Activated CD4-positive, alpha-beta T cell treated with anti-CD3 and anti-CD28 coated beads, Interleukin-2, amount 10 ng/mL, durations not matched to agents 7 days and 5 days (primary cell): ENCODE measurements at regions not wholly inside any gene's neighbourhood (a gene's known extent, or its start where the extent isn't known, plus 50 kb on each side); places are given as distances from the start of the nearest gene placed in this dataset.

Source experiments
- CTCF ChIA-PET: fragments of 350-600 bp; sonication (Branson Sonifier 250); formaldehyde crosslinking; loops from one replicate; lab custom pipeline; 2021; ENCODE audit warnings: antibody characterized with exemption; lab: Charles Lee
- POLR2A ChIA-PET: fragments of 350-600 bp; sonication (Branson Sonifier 250); formaldehyde crosslinking; loops from one replicate; lab custom pipeline; 2021; ENCODE audit warnings: antibody characterized with exemption; lab: Charles Lee
- DNase-seq: peaks from one replicate; pipeline ENCODE4 v3.0.0-alpha.2; 2020
- H3K27ac Mint-ChIP-seq: one replicate; pipeline ENCODE4 v1.8.0; 2021; ENCODE audit warnings: mild to moderate bottlenecking, moderate library complexity, mixed read lengths
- H3K27me3 Mint-ChIP-seq: one replicate; pipeline ENCODE4 v1.8.0; 2021; ENCODE audit warnings: mixed read lengths
- H3K36me3 Mint-ChIP-seq: one replicate; pipeline ENCODE4 v1.8.0; 2021; ENCODE audit warnings: low read depth, mixed read lengths
- H3K4me1 Mint-ChIP-seq: one replicate; pipeline ENCODE4 v1.8.0; 2021; ENCODE audit warnings: mixed read lengths
- H3K4me3 Mint-ChIP-seq: one replicate; pipeline ENCODE4 v1.8.0; 2021; ENCODE audit warnings: mild to moderate bottlenecking, moderate library complexity, mixed read lengths
- H3K9me3 Mint-ChIP-seq: one replicate; pipeline ENCODE4 v1.8.0; 2021; ENCODE audit warnings: mixed read lengths

DNA sequence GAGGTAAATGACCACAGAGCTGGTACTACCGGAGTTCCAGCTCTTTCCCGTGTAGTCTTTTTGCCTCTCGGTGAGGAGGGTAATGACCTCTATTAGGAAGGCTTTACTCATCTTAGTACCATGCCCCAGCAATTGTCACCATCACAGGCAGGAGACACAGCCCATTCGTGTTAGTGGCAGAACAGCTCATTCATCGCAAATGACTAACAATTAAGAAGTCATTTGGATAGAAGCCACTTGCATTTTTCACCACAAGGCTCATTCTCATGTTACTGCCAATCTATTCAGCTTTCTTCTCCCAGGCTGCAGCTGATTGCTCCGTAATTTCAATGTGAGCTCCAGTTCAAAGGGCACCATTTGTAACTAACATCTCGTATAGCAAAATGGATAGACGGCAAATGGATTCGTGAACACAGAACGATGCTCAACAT lies 718.8 kb upstream of the TMEM132C start:
- H3K9me3 Mint-ChIP-seq = peaks cover 7% of the 10 kb centered on the region

DNA sequence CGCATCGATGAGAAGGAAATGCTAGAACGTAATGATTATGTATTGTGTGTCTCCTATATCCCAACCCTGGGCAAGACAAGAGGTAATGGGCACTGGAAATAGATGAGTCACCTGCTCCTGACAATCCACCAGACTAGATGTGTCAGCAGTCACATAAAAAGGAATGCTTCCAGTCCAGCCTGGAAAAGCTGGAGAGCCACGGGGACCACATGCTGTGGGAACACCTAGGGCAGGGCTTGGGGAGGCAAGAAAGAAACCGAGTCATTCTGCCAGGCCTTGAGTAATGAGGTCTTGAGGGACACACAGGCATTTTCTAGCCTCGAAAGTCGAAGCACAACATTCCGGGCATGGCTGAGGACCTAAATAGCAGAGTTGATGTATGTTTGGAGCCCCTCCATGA lies 716.7 kb upstream of the TMEM132C start:
- ChIA-PET POLR2A (no interaction called here), CTCF (no interaction called here)
- no peaks in the 10 kb centered on the region for H3K4me1 Mint-ChIP-seq
- no peaks in the 10 kb centered on the region for H3K36me3 Mint-ChIP-seq
- DNase-seq = no peak
- H3K9me3 Mint-ChIP-seq = peaks cover 7% of the 10 kb centered on the region
- H3K27me3 Mint-ChIP-seq = peaks cover 7% of the 10 kb centered on the region
- no peak overlapping the region for H3K27ac Mint-ChIP-seq
- no peak overlapping the region for H3K4me3 Mint-ChIP-seq

More for the DNA sequence above, 718.8 kb upstream of the TMEM132C start:
- H3K36me3 Mint-ChIP-seq = no peaks in the 10 kb centered on the region
- ChIA-PET POLR2A (no interaction called here), CTCF (interaction anchor here (0.9 kb wide), 1 partner anchor 11 kb away, joined by 3 read pairs; no protein-coding TSS in a partner anchor)
- H3K27me3 Mint-ChIP-seq = peaks cover 7% of the 10 kb centered on the region
- no peak for DNase-seq
- no peaks in the 10 kb centered on the region for H3K4me1 Mint-ChIP-seq
- no peak overlapping the region for H3K27ac Mint-ChIP-seq
- H3K4me3 Mint-ChIP-seq = no peak overlapping the region

DNA sequence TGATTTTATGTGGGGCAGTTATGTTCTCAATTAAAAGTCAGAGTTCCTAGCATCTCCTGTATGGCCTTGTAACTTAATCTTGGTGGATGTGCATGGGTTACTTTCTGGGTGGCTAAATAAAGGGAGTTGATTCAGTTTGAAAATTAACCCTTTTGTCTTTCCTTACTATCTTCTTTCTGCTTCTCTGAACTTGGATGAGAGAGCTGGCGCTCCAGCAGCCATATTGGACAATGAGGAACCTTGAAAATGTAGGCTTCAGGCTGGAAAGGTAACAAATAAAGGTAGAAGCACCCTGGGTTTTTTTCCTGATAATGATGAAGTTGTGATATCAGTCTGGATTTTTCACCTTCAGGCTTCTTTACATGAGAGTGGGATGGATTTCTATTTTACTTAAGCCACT lies 714.1 kb upstream of the TMEM132C start:
- no peak for DNase-seq
- ChIA-PET POLR2A (no interaction called here), CTCF (no interaction called here)
- no peak overlapping the region for H3K27ac Mint-ChIP-seq
- peaks cover 19% of the 10 kb centered on the region for H3K4me1 Mint-ChIP-seq
- H3K9me3 Mint-ChIP-seq = peaks cover 17% of the 10 kb centered on the region
- H3K27me3 Mint-ChIP-seq = peaks cover 7% of the 10 kb centered on the region
- peaks cover 4% of the 10 kb centered on the region for H3K36me3 Mint-ChIP-seq
- no peak overlapping the region for H3K4me3 Mint-ChIP-seq

DNA sequence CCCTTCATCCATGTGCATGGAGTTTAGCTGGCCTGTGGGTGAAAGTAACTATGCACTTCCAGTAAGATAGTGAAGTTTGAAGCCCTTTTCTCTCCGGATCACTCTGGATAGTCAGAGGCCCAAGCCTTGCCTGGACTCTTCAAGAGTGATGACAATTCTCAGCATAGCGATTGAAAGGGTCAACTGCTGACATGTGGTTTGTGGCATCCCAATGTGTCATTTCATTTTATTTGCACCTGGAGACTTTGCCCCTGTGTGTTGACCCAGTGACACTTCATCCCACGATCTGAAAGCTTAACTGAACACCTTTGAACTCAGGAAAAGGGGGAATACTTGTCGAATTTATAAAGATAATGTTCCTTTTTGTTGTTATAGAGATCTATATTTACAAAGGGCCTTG lies 711.9 kb upstream of the TMEM132C start:
- CTCF ChIA-PET = no interaction called here
- peaks cover 4% of the 10 kb centered on the region for H3K27me3 Mint-ChIP-seq
- no peak overlapping the region for H3K27ac Mint-ChIP-seq
- DNase-seq = no peak
- peaks cover 39% of the 10 kb centered on the region for H3K4me1 Mint-ChIP-seq
- no peak overlapping the region for H3K4me3 Mint-ChIP-seq
- H3K9me3 Mint-ChIP-seq = peaks cover 17% of the 10 kb centered on the region
- POLR2A ChIA-PET = no interaction called here
- peaks cover 13% of the 10 kb centered on the region for H3K36me3 Mint-ChIP-seq

DNA sequence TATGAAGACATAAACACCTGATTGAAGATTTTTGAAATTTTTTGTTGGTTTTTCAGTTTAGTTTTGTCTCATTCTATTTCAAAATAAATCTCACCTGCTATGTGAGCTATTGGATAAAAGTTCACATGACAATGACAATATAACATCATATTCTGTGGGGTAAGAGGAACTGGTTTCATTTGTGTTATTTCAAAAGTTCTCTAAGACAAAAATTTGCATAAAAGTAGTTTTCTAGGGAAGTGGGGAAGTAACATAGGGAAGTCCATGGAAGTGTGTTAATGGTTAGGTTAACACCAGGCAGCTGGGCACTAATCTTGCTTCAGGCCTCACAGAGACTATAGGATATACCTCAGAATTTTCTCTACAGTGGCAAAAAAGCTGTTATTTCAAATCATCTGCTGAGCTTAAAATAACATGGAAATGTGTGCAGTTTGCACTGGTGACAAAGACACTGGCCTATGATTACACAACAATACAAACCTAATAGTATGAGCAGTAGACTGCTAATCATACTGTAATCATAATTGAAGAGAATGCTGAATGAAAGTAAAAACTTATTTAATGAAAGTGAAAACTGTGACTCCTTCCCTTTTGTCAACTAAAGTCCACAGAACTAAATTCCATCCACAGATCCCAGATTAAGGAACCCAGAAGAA lies 710.6 kb upstream of the TMEM132C start:
- Mint-ChIP-seq H3K9me3 (peaks cover 18% of the 10 kb centered on the region), H3K4me3 (no peak overlapping the region), H3K27ac (no peak overlapping the region), H3K36me3 (peaks cover 15% of the 10 kb centered on the region), H3K4me1 (peaks cover 46% of the 10 kb centered on the region), H3K27me3 (peaks cover 2% of the 10 kb centered on the region)
- no peak for DNase-seq
- ChIA-PET CTCF (interaction anchor here (0.6 kb wide), 1 partner anchor 1386 kb away, joined by 3 read pairs; no protein-coding TSS in a partner anchor), POLR2A (no interaction called here)

DNA sequence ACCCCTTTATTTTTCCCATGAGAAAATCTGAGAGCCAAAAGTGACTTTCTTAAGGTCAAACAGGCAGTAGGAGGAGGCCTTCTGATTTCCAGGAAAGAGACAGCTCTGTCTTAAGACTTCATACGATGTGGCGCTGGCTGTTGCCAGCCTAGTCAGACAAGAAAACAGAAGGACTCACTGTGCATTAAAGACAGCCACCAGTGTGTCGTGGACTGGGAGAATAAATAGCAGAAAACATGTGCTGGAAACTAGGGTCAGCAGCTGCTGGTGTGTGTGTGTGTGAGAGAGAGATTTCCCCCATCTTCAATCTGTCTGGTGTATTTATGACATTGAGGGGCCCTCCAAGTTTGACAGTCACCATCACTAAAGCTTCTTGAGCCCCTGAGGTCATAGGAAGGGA lies 708.6 kb upstream of the TMEM132C start:
- Mint-ChIP-seq H3K4me1 (peaks cover 60% of the 10 kb centered on the region), H3K27me3 (no peaks in the 10 kb centered on the region), H3K27ac (peak overlapping the region; percentile 84), H3K9me3 (peaks cover 16% of the 10 kb centered on the region), H3K4me3 (no peak overlapping the region), H3K36me3 (peaks cover 19% of the 10 kb centered on the region)
- ChIA-PET POLR2A (no interaction called here), CTCF (no interaction called here)
- DNase-seq = no peak

DNA sequence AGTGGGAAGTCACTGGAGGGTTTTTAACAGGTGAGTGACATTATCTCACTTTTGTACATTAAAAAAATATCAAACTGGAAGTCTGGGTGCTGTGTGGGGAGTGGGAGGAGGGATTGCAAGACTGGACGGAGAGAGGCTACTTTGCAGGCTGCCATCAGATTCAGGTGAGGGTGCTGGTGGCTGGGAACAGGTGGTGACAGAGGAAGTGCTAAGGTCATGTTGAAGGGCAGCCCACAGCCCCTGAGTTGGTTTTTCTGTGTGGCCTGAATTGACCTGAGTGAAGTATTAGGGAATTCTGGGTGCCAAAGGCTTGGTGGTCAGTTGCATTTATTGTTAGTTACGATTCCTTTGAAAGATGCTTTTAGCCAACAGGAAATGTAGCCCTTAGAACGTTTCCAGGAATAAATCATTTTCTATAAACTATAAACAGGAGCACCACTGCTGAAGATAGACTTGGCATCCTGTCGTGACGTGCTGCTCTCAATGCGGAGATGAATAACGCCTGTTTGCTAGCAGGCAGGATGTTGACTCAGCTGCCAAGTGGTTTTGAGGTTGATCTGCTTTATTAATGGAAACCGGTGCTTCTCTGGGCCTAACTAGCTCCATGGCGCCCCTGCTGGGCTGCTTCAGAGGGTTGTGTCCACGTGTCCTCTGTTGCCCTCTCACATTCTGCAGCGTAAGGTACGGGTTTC lies 707.5 kb upstream of the TMEM132C start:
- Mint-ChIP-seq H3K27me3 (peaks cover 1% of the 10 kb centered on the region), H3K9me3 (peaks cover 20% of the 10 kb centered on the region), H3K4me1 (peaks cover 60% of the 10 kb centered on the region), H3K36me3 (peaks cover 19% of the 10 kb centered on the region), H3K27ac (peak overlapping the region; percentile 95), H3K4me3 (peak overlapping the region; percentile 6)
- CTCF ChIA-PET = interaction anchor here (0.6 to 1.4 kb wide), 5 partner anchors 8 to 68 kb away, joined by 3 to 5 read pairs (median 3); no protein-coding TSS in a partner anchor
- POLR2A ChIA-PET = no interaction called here
- peak; percentile 88 for DNase-seq

DNA sequence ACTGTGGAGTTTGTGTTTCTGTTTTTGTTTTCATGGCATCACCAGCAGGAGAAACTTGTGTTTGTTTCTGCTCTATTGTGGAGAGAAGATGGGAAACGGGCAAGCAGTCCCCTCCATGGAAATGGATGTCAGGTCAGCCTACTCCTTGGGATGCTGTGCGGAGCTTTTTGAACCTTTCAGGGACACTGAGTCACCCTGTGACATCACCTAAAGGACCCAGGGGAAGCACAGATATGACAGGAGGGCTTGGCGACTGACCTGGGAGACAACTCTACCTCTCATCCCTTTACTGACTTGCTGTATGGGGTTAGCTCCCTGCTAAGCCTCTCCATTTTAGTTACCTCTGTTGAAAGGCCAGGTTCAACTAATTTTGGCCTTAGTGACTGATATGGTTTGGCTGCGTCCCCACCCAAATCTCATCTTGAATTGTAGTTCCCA lies 706.9 kb upstream of the TMEM132C start:
- Mint-ChIP-seq H3K27ac (peak overlapping the region; percentile 95), H3K9me3 (peaks cover 22% of the 10 kb centered on the region), H3K4me3 (no peak overlapping the region), H3K4me1 (peaks cover 60% of the 10 kb centered on the region), H3K36me3 (peaks cover 22% of the 10 kb centered on the region), H3K27me3 (peaks cover 4% of the 10 kb centered on the region)
- DNase-seq = no peak
- ChIA-PET POLR2A (no interaction called here), CTCF (interaction anchor here (0.7 to 1.4 kb wide), 5 partner anchors 9 to 68 kb away, joined by 3 to 5 read pairs (median 3); no protein-coding TSS in a partner anchor)

DNA sequence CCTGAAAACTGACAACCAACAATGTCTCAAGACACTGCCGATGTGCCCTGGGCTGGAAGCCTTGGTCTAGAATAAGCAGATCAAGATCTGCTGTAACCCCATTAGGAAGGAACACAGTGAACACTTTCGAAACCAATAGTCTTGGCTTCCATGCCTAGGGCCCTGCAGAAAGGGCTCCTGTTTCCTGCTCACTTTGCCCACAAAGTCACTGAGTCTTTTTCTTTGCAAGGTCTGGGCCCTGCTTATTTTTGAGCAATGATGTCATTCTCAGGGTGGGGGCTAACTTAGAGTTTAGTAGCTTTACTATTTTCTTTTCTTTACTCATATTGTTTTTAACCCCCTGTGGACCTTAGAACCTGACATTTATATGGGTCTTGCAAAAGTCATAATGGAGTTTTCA lies 704.2 kb upstream of the TMEM132C start:
- peaks cover 7% of the 10 kb centered on the region for H3K27me3 Mint-ChIP-seq
- H3K9me3 Mint-ChIP-seq = peaks cover 16% of the 10 kb centered on the region
- DNase-seq = no peak
- H3K4me3 Mint-ChIP-seq = no peak overlapping the region
- POLR2A ChIA-PET = no interaction called here
- H3K36me3 Mint-ChIP-seq = peaks cover 19% of the 10 kb centered on the region
- H3K27ac Mint-ChIP-seq = peak overlapping the region; percentile 19
- H3K4me1 Mint-ChIP-seq = peaks cover 42% of the 10 kb centered on the region
- CTCF ChIA-PET = interaction anchor here (0.6 kb wide), 1 partner anchor 955 kb away, joined by 4 read pairs; no protein-coding TSS in a partner anchor

DNA sequence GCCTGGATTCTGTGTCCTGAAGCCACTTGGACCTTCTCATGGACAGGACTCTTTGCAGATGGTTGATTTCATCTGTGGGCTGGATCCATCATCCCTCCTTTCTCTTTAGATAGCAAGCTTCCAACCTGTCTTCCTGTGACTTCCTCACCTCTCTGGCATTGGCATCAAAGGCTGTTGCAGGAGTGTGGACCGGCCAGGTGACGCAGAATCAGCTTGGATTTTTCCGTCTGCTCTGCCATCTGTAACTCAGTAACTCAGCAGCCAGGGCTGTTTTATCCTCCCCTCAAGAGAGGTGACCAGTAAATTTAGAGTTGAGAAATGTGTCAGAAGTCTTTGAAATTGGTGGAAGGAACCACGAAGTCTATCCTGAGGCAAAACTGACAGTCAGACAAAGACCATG lies 701.7 kb upstream of the TMEM132C start:
- Mint-ChIP-seq H3K27me3 (peaks cover 8% of the 10 kb centered on the region), H3K4me1 (peaks cover 20% of the 10 kb centered on the region), H3K9me3 (peaks cover 17% of the 10 kb centered on the region), H3K27ac (no peak overlapping the region), H3K36me3 (peaks cover 9% of the 10 kb centered on the region), H3K4me3 (no peak overlapping the region)
- DNase-seq = no peak
- CTCF ChIA-PET = no interaction called here
- POLR2A ChIA-PET = no interaction called here

DNA sequence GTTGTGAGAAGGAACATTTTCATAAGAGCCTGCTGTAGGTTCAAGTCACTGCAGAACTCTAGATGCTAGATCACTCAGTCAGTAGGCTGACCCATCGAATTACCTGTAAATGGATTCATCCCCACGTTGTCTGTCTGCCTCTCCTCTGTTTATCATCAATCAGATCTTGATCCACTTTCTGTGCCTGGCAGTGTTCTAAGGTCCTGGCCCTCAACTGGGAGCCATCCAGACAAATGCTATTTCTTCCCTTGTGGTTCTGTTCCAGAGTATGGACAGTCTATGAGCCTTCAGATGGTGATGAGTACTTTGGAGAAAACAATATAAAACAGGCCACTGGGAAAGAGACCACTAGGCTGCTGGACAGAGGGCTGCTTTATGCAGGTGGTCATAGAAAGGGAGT lies 699.4 kb upstream of the TMEM132C start:
- DNase-seq = no peak
- Mint-ChIP-seq H3K27ac (no peak overlapping the region), H3K36me3 (peaks cover 3% of the 10 kb centered on the region), H3K9me3 (peaks cover 10% of the 10 kb centered on the region), H3K4me1 (peaks cover 6% of the 10 kb centered on the region), H3K4me3 (no peak overlapping the region), H3K27me3 (peaks cover 8% of the 10 kb centered on the region)
- ChIA-PET CTCF (no interaction called here), POLR2A (no interaction called here)

DNA sequence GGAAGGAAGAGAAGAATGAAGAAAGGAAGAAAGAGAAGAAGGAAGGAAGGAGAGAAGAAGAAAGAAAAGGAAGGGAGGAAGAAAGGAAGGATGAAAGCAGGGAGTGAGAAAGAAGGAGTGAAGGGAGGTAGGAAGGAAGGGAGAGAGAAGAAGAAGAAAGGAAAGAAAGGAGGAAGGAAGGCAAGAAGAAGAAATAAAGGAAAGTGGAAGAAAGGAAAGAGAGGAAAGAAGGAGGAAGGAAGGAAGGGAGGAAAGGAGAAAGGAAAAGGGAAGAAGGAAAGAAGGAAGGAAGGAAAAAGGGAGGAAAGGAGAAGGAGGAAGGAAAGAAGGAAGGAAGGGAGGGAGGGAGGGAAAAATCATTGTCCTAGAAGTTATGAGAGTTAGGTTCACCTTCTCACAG lies 696.6 kb upstream of the TMEM132C start:
- no peaks in the 10 kb centered on the region for H3K4me1 Mint-ChIP-seq

DNA sequence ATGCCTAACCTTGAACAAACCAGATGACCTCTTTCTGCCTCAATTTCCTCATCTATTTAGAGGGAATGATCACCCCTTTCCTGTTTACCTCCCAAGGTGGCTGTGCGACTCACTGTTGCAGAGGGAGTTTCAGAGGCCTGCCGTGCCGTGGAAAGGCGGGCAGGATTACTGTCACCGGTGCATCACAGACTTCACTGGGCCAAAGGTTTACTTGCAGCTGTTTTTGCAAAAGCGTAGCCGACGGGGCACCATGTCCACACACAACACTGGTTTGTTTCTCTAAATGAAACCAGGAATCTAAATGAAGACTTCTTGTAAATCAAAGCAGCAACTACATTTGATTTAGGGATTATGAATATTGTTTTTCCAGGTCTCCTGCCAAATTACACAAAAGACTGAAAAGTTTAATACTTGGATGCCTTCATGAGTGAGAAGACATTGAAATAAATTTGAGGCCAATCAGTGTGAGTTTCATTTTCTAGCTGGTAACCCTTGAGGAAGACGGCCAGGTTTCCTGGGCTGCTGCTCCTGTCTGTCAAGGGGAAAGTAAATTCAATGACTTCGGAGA lies 696.1 kb upstream of the TMEM132C start:
- Mint-ChIP-seq H3K36me3 (no peaks in the 10 kb centered on the region), H3K9me3 (peaks cover 5% of the 10 kb centered on the region), H3K27ac (no peak overlapping the region), H3K27me3 (peaks cover 13% of the 10 kb centered on the region), H3K4me1 (no peaks in the 10 kb centered on the region), H3K4me3 (no peak overlapping the region)
- CTCF ChIA-PET = interaction anchor here (1.4 kb wide), 1 partner anchor 10 kb away, joined by 4 read pairs; no protein-coding TSS in a partner anchor
- DNase-seq = no peak
- POLR2A ChIA-PET = no interaction called here

More for the DNA sequence above, 696.6 kb upstream of the TMEM132C start:
- CTCF ChIA-PET = interaction anchor here (1.4 to 1.6 kb wide), 2 partner anchors 10 kb away, joined by 4 to 5 read pairs; no protein-coding TSS in a partner anchor
- no peaks in the 10 kb centered on the region for H3K36me3 Mint-ChIP-seq
- H3K27ac Mint-ChIP-seq = no peak overlapping the region
- peaks cover 13% of the 10 kb centered on the region for H3K27me3 Mint-ChIP-seq
- POLR2A ChIA-PET = no interaction called here
- peaks cover 5% of the 10 kb centered on the region for H3K9me3 Mint-ChIP-seq
- no peak for DNase-seq
- H3K4me3 Mint-ChIP-seq = no peak overlapping the region
